A172 (cell line): ENCODE measurements at regions not wholly inside any gene's neighbourhood (a gene's known extent, or its start where the extent isn't known, plus 50 kb on each side); places are given as distances from the start of the nearest gene placed in this dataset.
A peak's percentile ranks its signal among the peaks of the same experiment; 100 is the strongest.
"Not testable (repeated sequence)": the region's sequence is repeated elsewhere in the genome, so short reads cannot be mapped to it uniquely, and the experiment has no call there.

Source experiments
- DNase-seq: peaks from one replicate; pipeline ENCODE4 v3.0.0-alpha.2; 2015; ENCODE audit warnings: low spot score

DNA sequence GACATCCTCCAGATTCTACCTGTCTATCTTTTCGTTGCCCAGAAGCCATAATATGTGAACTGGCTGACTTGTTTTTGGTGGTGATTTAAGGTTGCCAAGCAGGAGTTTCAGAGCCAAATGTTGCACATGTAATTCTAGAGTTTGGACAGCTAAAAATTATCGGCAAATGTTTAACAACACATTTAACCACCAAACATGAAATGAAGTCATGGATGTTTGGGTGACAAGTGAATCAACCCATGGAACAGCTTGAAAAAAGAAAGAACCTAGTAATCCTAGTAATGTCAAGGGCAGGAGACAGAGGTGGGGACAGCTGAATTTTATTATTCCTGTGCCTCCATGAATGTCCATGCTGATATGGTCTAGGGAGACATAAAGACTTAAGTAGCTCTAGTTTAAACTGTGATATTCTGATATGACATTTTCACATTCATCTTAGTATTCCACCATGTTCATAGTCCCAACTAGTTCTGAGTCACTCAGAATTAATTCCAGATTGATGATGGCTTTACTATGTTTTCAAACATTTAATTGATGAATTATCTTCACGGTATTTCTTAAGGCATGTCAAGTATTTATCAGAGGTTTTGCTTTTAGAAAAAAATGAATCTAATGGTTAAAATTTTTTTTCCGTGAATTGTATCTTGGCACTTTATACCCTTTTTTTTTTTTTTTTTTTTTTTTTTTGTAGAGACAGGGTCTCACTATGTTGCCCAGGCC lies 101.7 kb downstream of the SOCS6 start:
- no peak for DNase-seq

DNA sequence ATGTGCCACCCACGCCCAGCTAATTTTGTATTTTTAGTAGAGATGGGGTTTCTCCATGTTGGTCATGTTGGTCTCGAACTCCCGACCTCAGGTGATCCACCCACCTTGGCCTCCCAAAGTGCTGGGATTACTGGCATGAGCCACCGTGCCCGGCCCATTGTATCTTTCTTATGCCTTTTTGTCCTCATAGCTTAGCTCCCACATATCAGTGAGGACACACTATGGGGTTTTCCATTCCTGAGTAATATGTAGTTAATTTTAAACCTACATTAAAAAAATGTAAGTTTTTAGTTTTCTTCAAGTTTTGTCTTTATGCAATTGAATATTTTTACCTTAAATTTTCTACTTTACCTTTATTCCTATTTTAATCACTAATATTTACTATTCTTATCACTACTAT lies 100.2 kb downstream of the SOCS6 start:
- not testable (repeated sequence) for DNase-seq

DNA sequence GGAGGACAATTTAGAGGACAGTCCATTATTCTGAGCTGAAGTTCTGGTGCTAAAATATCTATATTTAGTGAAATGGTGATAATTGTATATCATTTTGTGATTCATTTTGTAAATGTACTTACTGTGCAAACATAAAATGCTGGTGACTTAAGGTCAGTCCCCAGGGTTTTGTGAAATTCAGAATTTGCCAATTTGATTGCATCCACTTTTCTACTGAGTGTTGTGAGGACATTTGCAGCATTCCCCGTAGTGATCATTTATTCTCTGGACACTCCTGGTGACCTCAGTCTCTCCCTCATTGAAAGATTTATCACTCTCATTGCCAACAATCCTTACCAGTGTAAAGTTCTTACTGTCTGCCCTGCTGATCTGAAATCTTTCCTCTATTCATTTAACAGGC lies 98.2 kb downstream of the SOCS6 start:
- DNase-seq: no peak

DNA sequence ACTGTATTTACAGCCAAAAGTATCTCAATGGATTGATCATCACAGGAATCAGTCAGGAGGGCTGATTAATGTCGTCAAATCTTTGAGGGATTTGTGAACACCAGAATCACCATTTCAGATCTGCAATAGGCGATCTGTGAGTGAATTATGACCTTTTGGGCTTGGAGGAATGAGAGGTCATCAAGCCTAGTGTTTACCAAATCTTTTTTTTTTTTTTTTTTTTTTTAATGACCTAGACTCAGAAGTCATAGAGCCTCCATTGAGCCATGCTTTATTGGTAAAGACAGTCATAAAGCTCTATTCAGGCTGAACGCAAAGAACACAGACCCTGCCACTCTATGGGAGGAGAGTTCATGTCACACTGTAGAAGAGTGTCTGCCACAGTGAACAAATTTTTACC lies 97.7 kb downstream of the SOCS6 start:
- no peak for DNase-seq

DNA sequence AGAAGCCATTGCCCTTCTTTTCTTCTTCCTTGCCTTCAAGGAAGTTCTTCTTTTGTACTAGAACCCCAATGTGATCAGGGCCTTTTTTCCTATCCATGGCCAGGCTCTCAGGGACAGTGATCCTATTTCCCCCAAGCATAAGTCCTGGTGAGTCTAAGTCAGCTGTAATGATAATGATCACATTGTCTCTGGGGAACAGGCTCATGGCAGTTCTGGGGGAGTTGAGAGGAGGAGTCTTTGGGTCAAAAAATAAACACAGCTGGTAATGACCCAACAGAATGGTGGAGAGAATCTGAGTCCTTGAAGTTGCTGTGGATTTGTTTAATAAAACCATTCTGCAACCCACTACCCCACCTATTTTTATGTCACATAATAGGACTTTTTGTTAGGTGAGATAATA lies 96.6 kb downstream of the SOCS6 start:
- no peak for DNase-seq

DNA sequence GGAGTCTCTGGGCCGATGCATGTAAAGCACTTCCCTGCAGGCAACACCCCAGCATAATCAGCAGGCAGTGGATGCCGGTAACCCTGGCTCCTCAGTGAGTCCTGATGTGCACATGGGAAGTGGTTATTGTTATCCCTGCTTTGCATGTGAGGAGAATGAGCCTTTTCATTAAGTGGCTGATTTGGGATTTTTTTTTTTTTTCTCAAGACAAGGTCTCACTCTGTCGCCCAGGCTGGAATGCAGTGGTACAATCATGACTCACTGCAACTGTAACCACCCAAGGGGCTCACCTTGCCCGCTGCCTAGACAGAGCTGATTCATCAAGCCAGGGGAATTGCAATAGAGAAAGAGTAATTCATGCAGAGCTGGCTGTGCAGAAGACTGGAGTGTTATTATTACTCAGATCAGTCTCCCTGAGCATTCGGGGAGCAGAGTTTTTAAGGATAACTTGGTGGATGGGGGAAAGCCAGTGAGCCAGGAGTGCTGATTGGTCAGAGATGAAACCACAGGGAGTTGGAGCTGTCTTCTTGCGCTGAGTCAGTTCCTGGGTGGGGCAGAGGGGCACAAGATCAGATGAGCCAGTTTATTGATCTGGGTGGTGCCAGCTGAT lies 95.4 kb downstream of the SOCS6 start:
- peak; percentile 96 for DNase-seq

DNA sequence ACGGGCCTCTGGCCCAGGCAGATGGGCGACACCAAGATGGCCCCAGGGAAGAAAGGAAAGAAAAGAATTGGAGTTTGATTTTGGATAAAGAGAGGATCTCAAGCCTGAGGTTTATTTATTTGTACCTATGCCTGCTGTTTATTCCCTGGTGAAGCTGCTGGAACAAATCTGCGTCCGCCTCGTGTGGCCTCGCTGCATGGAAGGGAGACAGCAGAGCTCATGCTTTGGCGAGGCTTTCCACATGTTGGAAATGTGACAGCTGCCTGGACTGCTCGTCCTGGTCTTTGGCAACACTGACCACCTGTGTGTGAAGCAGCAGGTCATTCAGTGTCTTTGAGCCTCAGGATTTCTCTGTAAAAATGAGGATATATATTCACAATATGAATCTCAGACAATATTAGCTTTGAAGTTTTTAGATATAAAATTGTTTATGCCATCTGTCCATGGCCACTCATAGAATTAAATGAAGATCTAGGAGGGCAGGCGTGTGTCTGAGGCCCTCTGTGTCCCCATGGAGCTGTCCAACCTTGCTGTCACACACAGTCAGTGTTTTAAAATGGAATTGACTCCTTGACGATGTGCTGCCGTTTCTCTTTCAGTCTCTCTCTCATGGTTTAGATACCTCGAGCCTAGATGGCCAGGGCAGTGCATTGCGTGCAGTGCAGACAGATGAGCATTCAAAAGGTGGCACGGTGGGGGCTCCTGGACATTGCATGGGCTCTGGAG lies 94.3 kb downstream of the SOCS6 start:
- DNase-seq: no peak

DNA sequence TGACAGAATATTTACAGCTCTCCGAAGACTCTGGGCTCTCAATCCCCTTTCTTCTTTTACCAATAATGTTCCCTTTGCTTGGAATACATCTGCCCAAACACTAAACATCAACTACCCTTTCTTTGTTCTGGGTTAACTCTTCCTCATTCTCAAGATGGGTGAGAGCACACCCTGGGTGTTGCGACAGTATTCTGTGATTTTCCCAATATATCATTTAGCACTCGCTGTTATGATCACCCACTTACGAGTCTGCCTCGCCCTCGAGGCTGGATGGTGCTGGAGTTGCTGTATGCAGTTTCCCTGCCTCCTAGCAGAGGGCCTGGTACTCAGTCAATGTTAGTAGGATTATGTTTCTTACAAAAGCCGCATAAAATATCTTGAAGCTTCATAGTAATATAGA lies 93.2 kb downstream of the SOCS6 start:
- DNase-seq: no peak

DNA sequence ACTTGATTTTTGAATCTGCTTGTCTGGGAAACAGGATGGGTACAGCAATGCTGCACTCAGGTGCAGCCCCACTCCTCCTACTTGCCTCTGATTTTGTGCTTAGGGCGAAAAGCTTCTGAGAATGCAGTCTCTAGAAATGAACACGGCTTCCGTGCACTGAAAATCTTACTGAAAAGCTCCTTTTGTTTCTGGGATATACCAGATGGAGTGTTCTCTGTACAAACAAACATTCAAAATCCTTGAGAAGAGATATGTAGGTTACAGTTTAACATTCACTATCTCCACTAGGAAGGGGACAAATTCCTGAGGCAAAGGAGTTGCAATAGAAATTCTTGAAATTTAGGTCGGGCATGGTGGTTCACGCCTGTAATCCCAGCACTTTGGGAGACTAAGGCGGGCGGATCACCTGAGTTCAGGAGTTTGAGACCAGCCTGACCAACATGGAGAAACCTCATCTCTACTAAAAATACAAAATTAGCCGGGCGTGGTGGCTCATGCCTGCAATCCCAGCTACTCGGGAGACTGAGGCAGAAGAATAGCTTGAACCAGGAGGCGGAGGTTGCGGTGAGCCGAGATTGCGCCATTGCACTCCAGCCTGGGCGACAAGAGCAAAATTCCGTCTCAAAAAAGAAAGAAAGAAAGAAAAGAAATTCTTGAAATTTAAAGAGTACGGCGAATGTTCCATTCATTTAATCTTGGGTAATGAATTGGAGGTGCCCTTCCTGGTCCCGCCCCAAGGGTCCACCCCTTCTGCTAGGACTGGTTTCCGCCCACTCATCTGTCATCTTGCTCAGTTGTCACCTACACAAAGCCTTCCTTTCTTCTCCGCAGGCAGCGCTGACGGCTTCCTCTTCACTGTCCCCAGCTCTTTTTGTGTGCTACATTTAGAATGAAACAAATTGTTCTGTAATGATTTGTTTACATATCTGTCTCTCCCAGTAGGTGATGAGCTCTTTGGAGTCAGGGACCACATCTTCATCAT lies 92.4 kb downstream of the SOCS6 start:
- peak; percentile 84 for DNase-seq
